Tibial artery (tissue), 4 donors: ENCODE measurements at regions not wholly inside any gene's neighbourhood (a gene's known extent, or its start where the extent isn't known, plus 50 kb on each side); places are given as distances from the start of the nearest gene placed in this dataset.

Source experiments
- DNase-seq, 2 donors: peaks; one replicate each; pipeline ENCODE4 v3.0.0-alpha.2; 2019
- H3K27ac ChIP-seq, 2 donors: fragments of 200-600 bp; sonication (generic) in 1 of 2; 1 replicate in 1 of 2; 2 replicates in 1 of 2; pipeline ENCODE4 v1.5.1; 2018 to 2019; ENCODE audit warnings: mild to moderate bottlenecking in 1 of 2
- H3K27me3 ChIP-seq, 2 donors: fragments of 200-600 bp; sonication (generic) in 1 of 2; one replicate each; pipeline versions ENCODE4 v1.5.1 to v1.6.0; 2016 to 2019
- H3K36me3 ChIP-seq, 3 donors: fragments of 200-600 bp; sonication (generic) in 2 of 3; one replicate each; pipeline ENCODE4 v1.5.1; 2016 to 2019; ENCODE audit warnings: mild to moderate bottlenecking in 2 of 3
- H3K4me1 ChIP-seq, 4 donors: fragments of 200-600 bp; sonication (generic) in 2 of 4; 1 replicate in 3 of 4; 2 replicates in 1 of 4; pipeline ENCODE4 v1.5.1; 2016 to 2019
- H3K4me3 ChIP-seq, 2 donors: fragments of 200-600 bp; sonication (generic) in 1 of 2; 1 replicate in 1 of 2; 2 replicates in 1 of 2; pipeline ENCODE4 v1.5.1; 2018 to 2019; ENCODE audit warnings: mild to moderate bottlenecking in 2 of 2
- H3K9me3 ChIP-seq, 3 donors: fragments of 200-600 bp; sonication (generic) in 1 of 3; one replicate each; pipeline ENCODE4 v1.5.1; 2016 to 2019
- CTCF ChIP-seq, 2 experiments: fragments of 200-600 bp in 1 of 2; fragments of 450-650 bp in 1 of 2; IDR thresholded peaks; one replicate each; pipeline ENCODE4 v1.5.1; 2017 to 2019; ENCODE audit warnings: antibody characterized with exemption in 2 of 2, mild to moderate bottlenecking in 1 of 2, moderate library complexity in 1 of 2
- intact Hi-C: fragments of 100-400 bp; cut with DNase I; formaldehyde crosslinking; loops from one replicate; pipeline ENCODE4 v1.15.0; 2023; ENCODE audit warnings: low total_unique reads

- no peak overlapping the region for H3K27ac ChIP-seq
- peaks cover 0 to 23% (median 19%) of the 10 kb centered on the region in 4 donors for H3K4me1 ChIP-seq
- DNase-seq: no peak
- H3K4me3 ChIP-seq: no peak overlapping the region
- H3K27me3 ChIP-seq: no peaks in the 10 kb centered on the region
- H3K36me3 ChIP-seq: no peaks in the 10 kb centered on the region
- no peaks in the 10 kb centered on the region for H3K9me3 ChIP-seq
- TF ChIP-seq CTCF (IDR thresholded peaks at IDR 0.05): no peak
- intact Hi-C loops: no loop called here
These were observed 199.0 kb upstream of the ZMIZ1 start for GRCh38 chr10:78869508-78870454.

- Histone ChIP-seq H3K27me3 (no peaks in the 10 kb centered on the region), H3K36me3 (no peaks in the 10 kb centered on the region), H3K27ac (no peak overlapping the region), H3K9me3 (no peaks in the 10 kb centered on the region), H3K4me3 (no peak overlapping the region), H3K4me1 (peaks cover 0 to 16% (median 14%) of the 10 kb centered on the region in 4 donors)
- intact Hi-C loops: no loop called here
- DNase-seq: no peak
- TF ChIP-seq CTCF (IDR thresholded peaks at IDR 0.05): no peak
These were observed 198.3 kb upstream of the ZMIZ1 start for GRCh38 chr10:78870458-78870857.

DNA sequence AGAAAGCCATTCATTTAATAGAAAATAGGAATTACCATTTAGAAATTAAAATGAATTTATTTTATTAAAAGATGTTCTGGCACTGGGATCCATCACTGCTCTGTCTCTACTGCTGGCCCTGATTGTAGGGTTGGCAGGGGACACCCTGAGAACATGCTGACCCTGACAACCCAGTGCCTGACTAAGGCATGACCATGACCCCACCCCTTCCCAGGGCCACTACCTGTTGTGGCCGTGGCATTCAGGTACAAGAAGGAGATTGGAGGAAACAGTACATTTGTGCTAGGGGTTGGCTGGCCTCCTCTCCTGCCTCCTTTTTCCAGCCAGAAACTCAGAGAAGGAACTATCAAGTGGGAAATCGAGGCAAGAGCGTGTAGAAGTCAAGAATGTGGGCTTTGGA, 197.0 kb upstream of the ZMIZ1 start:
- intact Hi-C loops: no loop called here
- no peak overlapping the region for H3K4me3 ChIP-seq
- no peaks in the 10 kb centered on the region for H3K9me3 ChIP-seq
- H3K4me1 ChIP-seq: peaks cover 0 to 13% (median 11%) of the 10 kb centered on the region in 4 donors
- H3K27me3 ChIP-seq: no peaks in the 10 kb centered on the region
- TF ChIP-seq CTCF (IDR thresholded peaks at IDR 0.05): no peak
- no peak for DNase-seq
- H3K36me3 ChIP-seq: no peaks in the 10 kb centered on the region
- no peak overlapping the region for H3K27ac ChIP-seq

DNA sequence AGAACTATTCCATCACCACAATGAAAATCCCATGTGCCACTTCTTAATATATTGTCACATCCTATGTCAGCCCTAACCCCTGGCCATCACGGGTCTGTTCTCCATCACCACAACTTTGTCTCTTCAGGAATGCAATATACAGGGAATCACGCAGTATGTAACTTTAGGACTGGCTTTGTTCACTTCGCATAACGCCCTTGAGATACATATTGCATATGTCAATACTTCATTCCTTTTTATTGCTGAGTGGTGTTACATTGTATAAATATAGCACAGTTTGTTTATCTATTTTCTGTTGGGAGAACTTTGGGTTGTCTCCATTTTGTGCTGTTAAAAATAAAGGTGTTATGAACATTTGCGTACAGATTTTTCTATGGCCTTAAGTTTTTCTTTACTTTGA, 195.4 kb upstream of the ZMIZ1 start:
- Histone ChIP-seq H3K4me3 (no peak overlapping the region), H3K27ac (no peak overlapping the region), H3K36me3 (no peaks in the 10 kb centered on the region), H3K27me3 (no peaks in the 10 kb centered on the region), H3K9me3 (no peaks in the 10 kb centered on the region), H3K4me1 (peaks cover 0 to 6% (median 4%) of the 10 kb centered on the region in 4 donors)
- intact Hi-C loops: no loop called here
- no peak for TF ChIP-seq CTCF (IDR thresholded peaks at IDR 0.05)
- DNase-seq: no peak

DNA sequence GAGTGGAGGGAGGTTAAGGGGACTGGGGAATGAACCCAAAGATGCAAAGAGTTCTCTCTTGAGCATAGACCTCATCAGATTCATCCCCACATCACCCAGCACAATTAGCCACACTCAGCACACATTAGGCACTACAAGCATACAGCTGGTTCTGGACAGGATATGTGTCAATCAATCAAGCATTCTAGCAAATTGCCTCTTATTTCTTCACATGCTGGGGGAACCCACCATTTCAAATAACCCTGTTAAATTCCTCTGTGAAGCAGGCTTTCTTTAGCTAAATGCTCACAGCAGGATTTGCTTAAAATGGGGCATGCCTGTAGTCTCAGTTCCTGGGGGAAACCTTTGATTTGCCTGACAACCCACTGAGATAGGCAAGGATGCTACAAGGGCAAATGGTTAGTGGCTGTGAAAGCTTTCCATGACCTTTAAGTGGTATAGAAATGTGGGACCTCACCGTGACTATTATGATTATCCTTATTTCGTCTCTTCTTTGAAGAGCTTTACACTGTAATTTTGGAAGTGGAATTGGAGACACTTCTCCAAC, 193.4 kb upstream of the ZMIZ1 start:
- Histone ChIP-seq H3K27ac (no peak overlapping the region), H3K36me3 (no peaks in the 10 kb centered on the region), H3K27me3 (no peaks in the 10 kb centered on the region), H3K4me3 (no peak overlapping the region), H3K4me1 (no peaks in the 10 kb centered on the region), H3K9me3 (peaks cover 0 to 11% (median 7%) of the 10 kb centered on the region in 3 donors)
- DNase-seq: no peak
- intact Hi-C loops: no loop called here
- no peak for TF ChIP-seq CTCF (IDR thresholded peaks at IDR 0.05)
